ENCODE measurements at regions not wholly inside any gene's neighbourhood (a gene's known extent, or its start where the extent isn't known, plus 50 kb on each side); places are given as distances from the start of the nearest gene placed in this dataset.

GRCh38 chr1:228994676-228995594, 259.7 kb downstream of the RHOU start:
- H3K27me3 Mint-ChIP-seq (ENCODE audit: low read depth) = peaks cover 34% of the 10 kb centered on the region
- peaks cover 2% of the 10 kb centered on the region for H3K4me1 Mint-ChIP-seq (ENCODE audit: low read depth)
- no peak overlapping the region for H3K27ac Mint-ChIP-seq
- H3K36me3 Mint-ChIP-seq (ENCODE audit: low read depth) = no peaks in the 10 kb centered on the region
- H3K4me3 Mint-ChIP-seq = no peak overlapping the region
- H3K9me3 Mint-ChIP-seq = no peaks in the 10 kb centered on the region

- no peak overlapping the region for H3K27ac Mint-ChIP-seq
- H3K36me3 Mint-ChIP-seq (ENCODE audit: low read depth) = no peaks in the 10 kb centered on the region
- peaks cover 34% of the 10 kb centered on the region for H3K27me3 Mint-ChIP-seq (ENCODE audit: low read depth)
- H3K9me3 Mint-ChIP-seq = no peaks in the 10 kb centered on the region
- H3K4me3 Mint-ChIP-seq = no peak overlapping the region
- H3K4me1 Mint-ChIP-seq (ENCODE audit: low read depth) = no peaks in the 10 kb centered on the region
Measured at GRCh38 chr1:228996281-228996680, 261.0 kb downstream of the RHOU start.

- Mint-ChIP-seq H3K27me3 (ENCODE audit: low read depth) (peaks cover 24% of the 10 kb centered on the region), H3K9me3 (no peaks in the 10 kb centered on the region), H3K4me1 (ENCODE audit: low read depth) (peaks cover 2% of the 10 kb centered on the region), H3K36me3 (ENCODE audit: low read depth) (no peaks in the 10 kb centered on the region), H3K27ac (no peak overlapping the region), H3K4me3 (no peak overlapping the region)
Measured at GRCh38 chr1:228997721-228998144, 262.5 kb downstream of the RHOU start.

GRCh38 chr1:228998179-228998578, 262.9 kb downstream of the RHOU start:
- Mint-ChIP-seq H3K36me3 (ENCODE audit: low read depth) (no peaks in the 10 kb centered on the region), H3K9me3 (no peaks in the 10 kb centered on the region), H3K4me1 (ENCODE audit: low read depth) (peaks cover 2% of the 10 kb centered on the region), H3K27ac (no peak overlapping the region), H3K4me3 (no peak overlapping the region), H3K27me3 (ENCODE audit: low read depth) (peaks cover 20% of the 10 kb centered on the region)

- Mint-ChIP-seq H3K4me1 (ENCODE audit: low read depth) (peaks cover 2% of the 10 kb centered on the region), H3K27ac (no peak overlapping the region), H3K27me3 (ENCODE audit: low read depth) (peaks cover 8% of the 10 kb centered on the region), H3K9me3 (no peaks in the 10 kb centered on the region), H3K36me3 (ENCODE audit: low read depth) (no peaks in the 10 kb centered on the region), H3K4me3 (no peak overlapping the region)
Measured at GRCh38 chr1:228999446-229000170, 264.3 kb downstream of the RHOU start.

- H3K4me3 Mint-ChIP-seq = no peak overlapping the region
- no peaks in the 10 kb centered on the region for H3K9me3 Mint-ChIP-seq
- peaks cover 3% of the 10 kb centered on the region for H3K27me3 Mint-ChIP-seq (ENCODE audit: low read depth)
- H3K36me3 Mint-ChIP-seq (ENCODE audit: low read depth) = no peaks in the 10 kb centered on the region
- H3K4me1 Mint-ChIP-seq (ENCODE audit: low read depth) = peaks cover 2% of the 10 kb centered on the region
- no peak overlapping the region for H3K27ac Mint-ChIP-seq
Measured at GRCh38 chr1:229000187-229000586, 264.9 kb downstream of the RHOU start.

- Mint-ChIP-seq H3K4me3 (no peak overlapping the region), H3K27ac (no peak overlapping the region), H3K36me3 (ENCODE audit: low read depth) (no peaks in the 10 kb centered on the region), H3K27me3 (ENCODE audit: low read depth) (no peaks in the 10 kb centered on the region), H3K9me3 (no peaks in the 10 kb centered on the region), H3K4me1 (ENCODE audit: low read depth) (peaks cover 2% of the 10 kb centered on the region)
Measured at GRCh38 chr1:229001467-229002011, 266.3 kb downstream of the RHOU start.

GRCh38 chr1:229002037-229002436, 266.8 kb downstream of the RHOU start:
- Mint-ChIP-seq H3K27ac (no peak overlapping the region), H3K36me3 (ENCODE audit: low read depth) (no peaks in the 10 kb centered on the region), H3K27me3 (ENCODE audit: low read depth) (no peaks in the 10 kb centered on the region), H3K4me3 (no peak overlapping the region), H3K9me3 (no peaks in the 10 kb centered on the region), H3K4me1 (ENCODE audit: low read depth) (peaks cover 2% of the 10 kb centered on the region)

- Mint-ChIP-seq H3K27me3 (ENCODE audit: low read depth) (no peaks in the 10 kb centered on the region), H3K4me3 (no peak overlapping the region), H3K9me3 (no peaks in the 10 kb centered on the region), H3K27ac (no peak overlapping the region), H3K36me3 (ENCODE audit: low read depth) (no peaks in the 10 kb centered on the region), H3K4me1 (ENCODE audit: low read depth) (peaks cover 2% of the 10 kb centered on the region)
Measured at GRCh38 chr1:229002451-229002960, 267.2 kb downstream of the RHOU start.

- Mint-ChIP-seq H3K27me3 (ENCODE audit: low read depth) (no peaks in the 10 kb centered on the region), H3K27ac (no peak overlapping the region), H3K4me1 (ENCODE audit: low read depth) (peaks cover 2% of the 10 kb centered on the region), H3K9me3 (no peaks in the 10 kb centered on the region), H3K4me3 (no peak overlapping the region), H3K36me3 (ENCODE audit: low read depth) (no peaks in the 10 kb centered on the region)
Measured at GRCh38 chr1:229003233-229004031, 267.5 kb upstream of the RAB4A start.

GRCh38 chr1:229004066-229004833, 266.7 kb upstream of the RAB4A start:
- Mint-ChIP-seq H3K4me1 (ENCODE audit: low read depth) (peaks cover 2% of the 10 kb centered on the region), H3K27ac (no peak overlapping the region)

GRCh38 chr1:229005097-229005496, 265.8 kb upstream of the RAB4A start:
- H3K9me3 Mint-ChIP-seq = no peaks in the 10 kb centered on the region
- H3K4me1 Mint-ChIP-seq (ENCODE audit: low read depth) = peaks cover 2% of the 10 kb centered on the region
- H3K4me3 Mint-ChIP-seq = no peak overlapping the region
- no peaks in the 10 kb centered on the region for H3K36me3 Mint-ChIP-seq (ENCODE audit: low read depth)
- H3K27me3 Mint-ChIP-seq (ENCODE audit: low read depth) = no peaks in the 10 kb centered on the region
- H3K27ac Mint-ChIP-seq = no peak overlapping the region

More at GRCh38 chr1:229004066-229004833, 266.7 kb upstream of the RAB4A start:
- Mint-ChIP-seq H3K4me3 (no peak overlapping the region), H3K36me3 (ENCODE audit: low read depth) (no peaks in the 10 kb centered on the region), H3K27me3 (ENCODE audit: low read depth) (no peaks in the 10 kb centered on the region), H3K9me3 (no peaks in the 10 kb centered on the region)

GRCh38 chr1:229005556-229005955, 265.4 kb upstream of the RAB4A start:
- no peaks in the 10 kb centered on the region for H3K9me3 Mint-ChIP-seq
- peaks cover 2% of the 10 kb centered on the region for H3K4me1 Mint-ChIP-seq (ENCODE audit: low read depth)
- H3K27ac Mint-ChIP-seq = no peak overlapping the region
- H3K27me3 Mint-ChIP-seq (ENCODE audit: low read depth) = no peaks in the 10 kb centered on the region
- H3K4me3 Mint-ChIP-seq = no peak overlapping the region
- no peaks in the 10 kb centered on the region for H3K36me3 Mint-ChIP-seq (ENCODE audit: low read depth)
